HepG2 (cell line): ENCODE measurements at regions not wholly inside any gene's neighbourhood (a gene's known extent, or its start where the extent isn't known, plus 50 kb on each side); places are given as distances from the start of the nearest gene placed in this dataset.

Source experiments
- ATAC-seq: fragments of 200-7000 bp; cut with Tn5 transposase; 3 replicates; pipeline ENCODE4 v1.9.1; 2020; ENCODE audit warnings: mild to moderate bottlenecking, moderate library complexity
- BruUV-seq: library from RNA; stranded (reverse); fragments of 400-500 nt; replicated peaks from 2 replicates; lab custom pipeline; 2021; lab: Mats Ljungman, UMichigan
- CTCF ChIA-PET: fragments of 300-600 bp; formaldehyde crosslinking; extraction: SDS; loops from one replicate; lab custom pipeline; 2021; ENCODE audit warnings: low total read pairs, inconsistent platforms, low intra/inter-chr PET ratio; lab: Yijun Ruan, JAX
- POLR2A ChIA-PET: fragments of 350-600 bp; sonication (Branson Sonifier 250); formaldehyde crosslinking; loops from one replicate; lab custom pipeline; 2020; ENCODE audit warnings: antibody characterized with exemption, inconsistent platforms; lab: Yijun Ruan, JAX
- DNase-seq: peaks from one replicate; pipeline ENCODE4 v3.0.0-alpha.2; 2015; ENCODE audit warnings: low spot score
- FAIRE-seq: peaks from 3 replicates; lab custom pipeline; 2011; peaks lifted over from hg19 to GRCh38; lab: Jason Lieb, UNC
- H2AFZ ChIP-seq: one replicate; pipeline ENCODE4 v1.6.1; 2011; ENCODE audit warnings: low read length, inconsistent platforms
- H3K27ac ChIP-seq: fragments of 300-600 bp; 3 replicates; pipeline ENCODE4 v1.8.0; 2011; ENCODE audit warnings: mixed run types, mild to moderate bottlenecking, mixed read lengths, low read length, inconsistent platforms; ENCODE audit not compliant: insufficient read depth; ENCODE audit errors: extremely low read length
- H3K27me3 ChIP-seq, 2 experiments: fragments of 200-600 bp in 1 of 2; 2 replicates in 1 of 2; 3 replicates in 1 of 2; pipeline versions ENCODE4 v1.6.0 to v1.8.0; 2011; ENCODE audit warnings: low read length in 2 of 2, mild to moderate bottlenecking in 2 of 2, moderate library complexity in 2 of 2, inconsistent platforms in 1 of 2; ENCODE audit not compliant: insufficient read depth in 2 of 2, control insufficient read depth in 1 of 2
- H3K36me3 ChIP-seq, 2 experiments: fragments of 200-600 bp in 1 of 2; replicated peaks in 1 of 2; 2 replicates in 1 of 2; 3 replicates in 1 of 2; pipeline versions ENCODE4 v1.5.1 to v1.8.0; 2011; ENCODE audit warnings: low read length in 2 of 2, inconsistent platforms in 1 of 2; ENCODE audit not compliant: insufficient read depth in 2 of 2, control insufficient read depth in 1 of 2
- H3K4me1 ChIP-seq: 2 replicates; pipeline ENCODE4 v1.5.1; 2012; ENCODE audit warnings: low read length, inconsistent platforms; ENCODE audit not compliant: insufficient read depth
- H3K4me2 ChIP-seq: 2 replicates; pipeline ENCODE4 v1.6.0; 2011; ENCODE audit warnings: low read depth, low read length, inconsistent platforms
- H3K4me3 ChIP-seq, 3 experiments: fragments of 200-600 bp in 1 of 3; sonication (generic), shearing (Covaris generic) in 1 of 3; replicated peaks in 1 of 3; 2 replicates each; pipeline ENCODE4 v1.5.1; 2011 to 2016; ENCODE audit warnings: low read length in 3 of 3, inconsistent platforms in 2 of 3, low read depth in 2 of 3, mild to moderate bottlenecking in 2 of 3, control low read depth in 1 of 3, mixed read lengths in 1 of 3; ENCODE audit not compliant: insufficient read depth in 1 of 3
- H3K79me2 ChIP-seq: one replicate; pipeline ENCODE4 v1.6.1; 2011; ENCODE audit warnings: low read length, inconsistent platforms; ENCODE audit not compliant: insufficient read depth
- H3K9ac ChIP-seq: 2 replicates; pipeline ENCODE4 v1.6.0; 2011; ENCODE audit warnings: mild to moderate bottlenecking, low read depth, low read length, inconsistent platforms; ENCODE audit not compliant: insufficient read depth
- H3K9me3 ChIP-seq: 2 replicates; pipeline ENCODE4 v1.5.1; 2012; ENCODE audit warnings: mild to moderate bottlenecking, low read length
- H4K20me1 ChIP-seq: 2 replicates; pipeline ENCODE4 v1.6.0; 2011; ENCODE audit warnings: inconsistent platforms, mild to moderate bottlenecking, low read length, moderate library complexity; ENCODE audit not compliant: insufficient read depth
- ATAD3A ChIP-seq: sonication (generic); formaldehyde crosslinking; IDR thresholded peaks from 2 replicates; pipeline ENCODE4 v1.4.0; 2020; ENCODE audit warnings: missing genetic modification reagents
- EHMT2 ChIP-seq: fragments of 200-600 bp; sonication (generic); IDR thresholded peaks from 2 replicates; pipeline ENCODE4 v1.7.0; 2017; ENCODE audit warnings: antibody characterized with exemption, low read depth, low read length, borderline replicate concordance
- HMGXB3 ChIP-seq: sonication (generic); formaldehyde crosslinking; IDR thresholded peaks from 2 replicates; pipeline ENCODE4 v1.4.0; 2020; ENCODE audit warnings: missing genetic modification reagents, borderline replicate concordance
- POLR2A ChIP-seq, 2 experiments: IDR thresholded peaks; 2 replicates each; pipeline ENCODE4 v1.6.1; 2011; ENCODE audit warnings: low read depth in 2 of 2, low read length in 2 of 2, mild to moderate bottlenecking in 1 of 2, moderate library complexity in 1 of 2; ENCODE audit not compliant: insufficient read depth in 1 of 2
- RAD51 ChIP-seq: fragments of 450-650 bp; IDR thresholded peaks from 2 replicates; pipeline ENCODE4 v1.6.1; 2016; ENCODE audit warnings: borderline replicate concordance
- SALL1 ChIP-seq: sonication (generic); formaldehyde crosslinking; IDR thresholded peaks from 2 replicates; pipeline ENCODE4 v1.8.0; 2022; ENCODE audit warnings: mild to moderate bottlenecking, missing genetic modification reagents
- SAP130 ChIP-seq: IDR thresholded peaks from 2 replicates; pipeline ENCODE4 v1.6.1; 2016; ENCODE audit warnings: low read depth
- TCF12 ChIP-seq, 2 experiments: fragments of 450-650 bp in 1 of 2; sonication (generic) in 1 of 2; formaldehyde crosslinking in 1 of 2; IDR thresholded peaks; 2 replicates each; pipeline versions ENCODE4 v1.6.1 to v1.8.0; 2017 to 2022; ENCODE audit warnings: antibody characterized with exemption in 1 of 2, mild to moderate bottlenecking in 1 of 2, missing genetic modification reagents in 1 of 2, moderate library complexity in 1 of 2
- TP53 ChIP-seq: sonication (generic); formaldehyde crosslinking; conservative IDR thresholded peaks from 2 replicates; pipeline ENCODE4 v1.4.0; 2020; ENCODE audit warnings: missing genetic modification reagents
- ZNF329 ChIP-seq: sonication (generic); formaldehyde crosslinking; IDR thresholded peaks from 2 replicates; pipeline ENCODE4 v1.9.0; 2021; ENCODE audit warnings: low read depth, mild to moderate bottlenecking, missing genetic modification reagents
- ZNF598 ChIP-seq: sonication (generic); formaldehyde crosslinking; IDR thresholded peaks from 2 replicates; pipeline ENCODE4 v1.5.1; 2020; ENCODE audit warnings: mild to moderate bottlenecking, missing genetic modification reagents, borderline replicate concordance
- ZNF768 ChIP-seq: sonication (generic); formaldehyde crosslinking; IDR thresholded peaks from 2 replicates; pipeline ENCODE4 v1.4.0; 2020; ENCODE audit warnings: missing genetic modification reagents
- WGBS: methylation state at CpG from one replicate; pipeline ENCODE4 v1.1.6; 2017; ENCODE audit warnings: low lambda C conversion rate; 5-methylcytosine and 5-hydroxymethylcytosine counted together
- in situ Hi-C: cut with HindIII; loops from 2 replicates; pipeline ENCODE4 v1.10.0; 2017; ENCODE audit warnings: low pct_unique_long_range_greater_than_20kb; ENCODE audit not compliant: extremely low pct_ligation_motif_present
- intact Hi-C: fragments of 100-400 bp; cut with micrococcal nuclease; formaldehyde crosslinking; loops from one replicate; pipeline ENCODE4 v1.10.0; 2022; ENCODE audit not compliant: unreplicated experiment
- TF ChIP-seq, protein P1 (sequence below): IDR thresholded peaks from 2 replicates; pipeline ENCODE4 v1.6.1; 2016; ENCODE audit warnings: missing biosample characterization, missing genetic modification reagents, low read depth

DNA sequence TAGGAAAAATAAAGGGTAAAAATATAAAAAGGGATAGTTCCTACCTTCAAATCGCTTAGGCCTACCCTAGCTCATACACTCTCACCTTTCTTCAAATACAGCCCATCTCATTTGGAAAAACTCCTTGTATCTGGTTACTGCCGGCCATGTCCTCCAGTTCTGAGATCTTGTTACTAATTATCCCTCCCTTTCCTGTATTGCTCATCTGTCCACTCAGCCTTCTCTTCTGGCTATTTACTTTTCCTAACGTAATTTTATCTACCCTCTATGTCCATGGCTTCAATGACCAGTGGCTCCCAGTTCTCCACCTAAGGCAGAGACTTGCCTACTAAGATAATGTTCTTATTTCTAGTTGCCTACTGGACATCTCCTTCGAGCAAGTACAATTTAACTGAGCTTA is 342.9 kb upstream of the ACVR2A start (continued):
- TF ChIP-seq SALL1 (CRISPR knock-in tag) = no peak
- no peak for TF ChIP-seq ZNF329 (CRISPR knock-in tag)

DNA sequence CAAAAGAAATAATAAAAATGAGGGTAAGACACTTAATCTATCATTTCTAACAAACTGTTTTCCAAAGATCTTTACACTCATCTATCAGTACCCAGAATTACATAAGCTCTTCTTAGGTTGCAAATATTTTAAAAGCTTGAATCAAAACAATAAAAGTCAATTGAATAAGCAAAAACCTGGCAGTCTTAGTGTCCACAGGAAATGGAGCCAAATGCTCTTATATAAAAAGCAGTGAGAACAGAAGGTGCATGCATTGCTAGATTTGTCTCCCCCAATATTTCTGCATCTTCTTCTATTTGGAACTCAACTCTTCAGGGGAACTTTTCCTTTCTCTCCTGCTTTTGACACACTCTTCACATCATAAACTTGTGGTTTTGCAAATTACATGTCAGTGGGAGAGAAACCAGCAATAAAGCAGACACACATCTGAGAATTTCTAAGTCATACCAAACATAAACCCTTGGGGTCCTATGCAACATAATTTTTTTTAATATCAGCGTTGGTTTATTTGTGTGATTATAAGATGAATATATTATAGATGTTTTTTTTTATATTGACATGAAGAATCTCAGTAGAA is 343.9 kb upstream of the ACVR2A start:
- intact Hi-C loops (no loop called here), in situ Hi-C loops (no loop called here)
- ATAC-seq = no peak
- no peak overlapping the region for H3K4me2 ChIP-seq
- no peaks in the 10 kb centered on the region for H3K79me2 ChIP-seq
- H2AFZ ChIP-seq = no peak overlapping the region
- POLR2A ChIA-PET = no interaction called here
- H3K9me3 ChIP-seq = no peaks in the 10 kb centered on the region
- H4K20me1 ChIP-seq = no peaks in the 10 kb centered on the region
- no peak for FAIRE-seq
- H3K27me3 ChIP-seq = no peaks in the 10 kb centered on the region
- H3K4me3 ChIP-seq = no peak overlapping the region
- H3K36me3 ChIP-seq = no peaks in the 10 kb centered on the region
- TF ChIP-seq HMGXB3 (CRISPR knock-in tag) (no peak), TP53 (CRISPR knock-in tag) (no peak), TCF12 (IDR thresholded peaks at IDR 0.05) (no peak), TCF12 (CRISPR knock-in tag; IDR thresholded peaks at IDR 0.05) (no peak), ZNF768 (no peak), SAP130 (no peak), EHMT2 (no peak), ATAD3A (no peak), ZNF598 (CRISPR knock-in tag) (no peak), RAD51 (no peak), POLR2A (IDR thresholded peaks at IDR 0.05; ENCODE audit: insufficient read depth in 1 of 2, low read depth in 2 of 2, low read length in 2 of 2) (no peak)
- TF ChIP-seq, protein P1, sequence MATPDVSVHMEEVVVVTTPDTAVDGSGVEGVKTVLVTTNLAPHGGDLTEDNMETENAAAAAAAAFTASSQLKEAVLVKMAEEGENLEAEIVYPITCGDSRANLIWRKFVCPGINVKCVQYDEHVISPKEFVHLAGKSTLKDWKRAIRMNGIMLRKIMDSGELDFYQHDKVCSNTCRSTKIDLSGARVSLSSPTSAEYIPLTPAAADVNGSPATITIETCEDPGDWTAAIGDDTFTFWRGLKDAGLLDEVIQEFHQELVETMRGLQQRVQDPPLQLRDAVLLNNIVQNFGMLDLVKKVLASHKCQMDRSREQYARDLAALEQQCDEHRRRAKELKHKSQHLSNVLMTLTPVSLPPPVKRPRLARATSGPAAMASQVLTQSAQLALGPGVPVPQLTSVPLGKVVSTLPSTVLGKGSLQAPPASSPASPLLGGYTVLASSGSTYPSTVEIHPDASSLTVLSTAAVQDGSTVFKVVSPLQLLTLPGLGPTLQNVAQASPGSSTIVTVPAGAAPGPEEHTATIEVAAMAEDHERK (CRISPR knock-in tag) = no peak
- H3K27ac ChIP-seq = no peak overlapping the region
- H3K4me1 ChIP-seq = no peaks in the 10 kb centered on the region
- CTCF ChIA-PET = no interaction called here
- BruUV-seq = no TSS peak
- 4% methylated on average over 1 of the region's 1 CpG for WGBS
- H3K9ac ChIP-seq = no peak overlapping the region
- DNase-seq = no peak
